C1 segment of cervical spinal cord (tissue), 14 donors: ENCODE measurements at regions not wholly inside any gene's neighbourhood (a gene's known extent, or its start where the extent isn't known, plus 50 kb on each side); places are given as distances from the start of the nearest gene placed in this dataset.

Experiments used
- DNase-seq, 14 donors: peaks; one replicate each; lab custom pipeline; 2025; lab: John Stamatoyannopoulos, UW

DNA sequence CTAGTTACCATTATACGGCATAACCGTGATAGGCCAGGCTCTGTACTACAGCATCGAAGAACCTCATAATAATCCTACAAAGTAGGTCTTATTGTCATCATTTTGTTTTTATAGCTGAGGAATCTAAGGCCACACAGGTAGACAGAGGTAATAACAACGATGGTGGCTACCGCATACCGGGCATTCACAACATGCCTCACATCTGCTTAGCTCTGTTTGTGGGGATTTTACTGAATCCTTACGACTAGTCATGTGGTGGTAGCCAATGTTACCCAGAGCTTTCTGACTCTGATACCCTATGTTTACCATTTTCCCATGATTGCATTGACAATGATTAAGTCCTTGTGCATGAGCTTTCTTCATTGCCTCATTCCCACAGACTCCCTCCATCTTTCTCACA lies 269.4 kb downstream of the TCF7L2 start:
- no peak for DNase-seq

DNA sequence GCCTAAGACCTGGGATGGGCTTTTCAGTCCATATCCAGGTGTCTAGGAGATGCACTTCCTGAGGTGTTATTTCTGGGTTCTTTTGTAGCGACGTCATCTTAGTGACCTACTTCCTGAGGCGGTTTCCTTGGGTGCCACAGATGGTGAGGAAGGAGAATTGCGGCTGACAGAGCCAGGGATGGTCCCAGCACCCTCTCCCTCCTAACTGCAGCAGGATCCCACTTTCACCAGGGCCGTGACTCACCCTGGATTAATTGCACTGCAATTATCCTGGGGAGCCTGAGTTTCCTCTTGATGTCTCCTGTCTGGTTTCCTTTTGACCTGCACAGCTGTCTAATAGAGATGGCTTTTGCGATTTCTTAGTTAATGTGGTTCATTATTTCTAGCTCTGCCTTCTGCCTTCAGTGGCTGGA lies 271.7 kb downstream of the TCF7L2 start:
- DNase-seq, result no peak

- no peak for DNase-seq
These were observed 272.2 kb downstream of the TCF7L2 start for GRCh38 chr10:113222207-113222606.

DNA sequence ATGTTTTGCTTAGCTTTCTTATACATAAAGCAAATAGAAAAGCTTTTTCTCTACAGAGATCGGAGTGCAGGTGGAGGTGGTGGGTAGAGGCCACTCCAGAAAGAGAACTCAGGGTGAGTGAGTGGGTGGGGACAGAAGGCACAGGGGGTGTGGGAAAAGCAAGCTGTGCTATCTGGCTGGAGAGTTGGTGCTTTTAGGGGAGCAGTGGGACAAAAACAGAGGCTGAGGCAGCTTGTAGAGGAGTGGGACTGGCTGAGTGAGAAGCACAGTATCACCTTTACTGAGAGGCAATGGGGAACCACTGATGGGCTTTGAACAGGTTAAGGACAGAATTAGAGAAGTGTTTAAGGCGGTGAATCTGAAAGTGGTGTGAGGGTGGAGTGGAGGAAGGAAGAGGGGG lies 275.3 kb downstream of the TCF7L2 start:
- no peak for DNase-seq

DNA sequence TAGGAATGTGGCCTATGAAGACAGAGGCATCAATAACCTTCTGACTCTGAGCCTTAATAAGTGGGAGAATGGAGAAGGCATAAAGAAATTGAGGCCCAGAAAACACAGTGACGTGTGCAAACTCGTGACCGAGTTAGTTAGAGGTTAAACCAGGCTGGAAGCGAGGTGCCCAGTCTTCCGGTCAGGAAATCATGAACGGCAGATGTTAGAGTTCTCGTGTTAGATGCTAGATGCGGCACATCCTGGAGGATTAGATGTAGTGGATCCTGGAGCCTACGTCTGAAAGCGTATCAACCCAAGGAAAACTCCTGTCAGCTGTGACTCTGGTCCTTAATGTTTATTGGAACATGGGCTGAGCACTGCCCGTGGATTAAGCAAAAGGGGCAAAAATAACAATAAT lies 275.9 kb downstream of the TCF7L2 start:
- DNase-seq, result no peak

DNA sequence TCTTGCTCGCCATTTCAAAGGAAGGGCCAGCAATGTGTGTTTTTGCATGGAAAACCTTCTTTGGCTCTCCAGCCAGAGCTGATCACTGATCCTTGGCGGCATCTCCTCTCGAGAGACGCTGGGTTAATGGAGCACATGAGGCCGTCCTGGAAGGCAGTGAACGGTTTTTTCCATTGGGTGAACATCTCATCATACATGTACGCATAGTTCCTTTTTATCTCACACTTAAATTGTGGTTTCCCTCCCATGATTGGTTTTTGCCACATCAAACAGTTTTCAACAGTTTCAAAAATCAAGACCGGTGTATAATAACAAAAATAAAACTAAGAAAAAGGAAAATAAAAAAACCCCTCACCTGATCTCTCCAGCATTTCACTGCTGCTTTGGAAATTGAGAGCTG lies 276.4 kb downstream of the TCF7L2 start:
- DNase-seq, result no peak

DNA sequence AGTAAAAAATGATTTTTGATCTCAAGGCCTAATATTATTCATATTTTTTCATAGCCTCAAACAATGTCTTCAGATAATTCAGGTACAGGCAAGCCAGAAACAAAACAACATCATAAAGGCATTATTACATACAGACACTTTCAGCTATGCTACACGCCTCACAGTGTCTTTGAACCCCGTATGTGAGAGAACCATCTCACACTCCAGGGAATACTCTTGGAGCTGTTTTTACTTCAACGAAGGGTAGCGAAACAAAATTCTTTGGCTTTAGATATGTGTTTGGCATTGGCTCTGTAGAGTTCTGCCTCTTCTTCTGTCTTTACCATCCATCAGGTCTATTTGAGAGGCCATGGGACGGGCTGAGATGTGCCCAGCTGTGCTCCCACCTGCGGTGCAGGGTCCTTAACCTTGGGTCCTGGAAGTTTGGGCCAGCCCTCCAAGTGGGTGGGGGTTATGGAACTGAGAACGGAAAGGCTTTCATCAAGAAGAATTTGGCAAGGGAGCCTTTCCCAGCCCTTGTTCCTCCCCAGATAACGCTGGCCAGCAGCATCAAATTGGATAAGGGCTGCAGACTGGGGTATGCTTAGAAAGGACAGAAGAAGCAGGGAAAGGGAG lies 276.9 kb downstream of the TCF7L2 start:
- DNase-seq, result no peak

- no peak for DNase-seq
These were observed 278.5 kb downstream of the TCF7L2 start for GRCh38 chr10:113228530-113228929.

DNA sequence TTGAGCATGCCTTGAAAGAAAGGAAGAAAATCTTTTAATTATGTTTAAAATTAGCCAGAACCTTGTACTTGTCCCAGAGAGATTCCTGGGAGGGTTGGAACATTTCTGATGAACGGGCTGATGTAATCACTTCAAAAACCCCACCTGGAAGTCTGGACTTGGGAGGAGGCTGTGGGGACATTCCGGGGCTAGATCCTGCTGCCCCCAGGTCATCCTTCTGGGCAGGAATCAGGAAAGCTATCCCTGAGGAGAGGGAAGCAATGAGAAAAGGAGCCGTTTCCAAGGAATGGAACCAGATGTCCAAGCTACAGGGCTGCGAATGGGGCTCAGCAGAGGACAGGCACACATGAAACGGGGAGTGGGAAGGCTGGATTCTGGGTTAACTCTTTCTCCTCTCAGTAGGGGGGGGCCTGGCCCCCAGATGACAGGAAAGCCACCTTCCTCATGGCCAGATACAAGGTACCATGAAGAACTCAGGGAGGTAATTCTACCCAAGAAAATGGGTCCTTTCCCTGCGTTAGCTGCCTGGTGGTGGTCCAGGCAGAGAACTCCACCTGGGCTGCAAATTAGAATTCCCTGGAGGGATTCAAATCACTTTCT lies 280.1 kb downstream of the TCF7L2 start:
- DNase-seq, result no peak

DNA sequence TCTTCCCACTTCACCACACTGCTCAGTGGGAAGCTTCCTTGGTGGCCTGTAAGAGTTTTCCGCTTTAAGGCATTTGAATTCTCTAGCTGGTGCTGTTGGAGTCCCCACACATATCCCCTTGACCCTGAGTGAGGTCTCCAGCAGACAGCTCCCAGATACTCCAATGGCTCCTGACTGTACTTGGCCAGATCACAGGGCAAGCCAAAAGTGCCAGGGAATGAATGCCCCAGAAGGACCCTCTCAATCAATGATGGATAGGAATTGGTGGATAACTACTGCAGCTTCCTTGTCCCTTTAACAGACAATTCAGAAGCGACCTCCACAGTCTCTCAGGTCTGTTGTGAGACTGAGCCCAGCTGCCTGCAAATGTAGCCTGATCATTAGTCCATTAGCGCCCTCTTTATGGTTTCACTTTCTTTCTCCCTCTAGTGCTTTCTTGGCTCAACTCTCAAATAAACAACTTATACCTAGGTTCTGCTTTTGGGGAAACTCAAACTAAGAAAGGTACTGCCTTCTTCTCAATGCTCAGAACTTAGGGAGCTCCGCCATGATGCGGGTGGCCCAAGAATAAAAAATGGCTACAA lies 283.0 kb downstream of the TCF7L2 start:
- no peak for DNase-seq

DNA sequence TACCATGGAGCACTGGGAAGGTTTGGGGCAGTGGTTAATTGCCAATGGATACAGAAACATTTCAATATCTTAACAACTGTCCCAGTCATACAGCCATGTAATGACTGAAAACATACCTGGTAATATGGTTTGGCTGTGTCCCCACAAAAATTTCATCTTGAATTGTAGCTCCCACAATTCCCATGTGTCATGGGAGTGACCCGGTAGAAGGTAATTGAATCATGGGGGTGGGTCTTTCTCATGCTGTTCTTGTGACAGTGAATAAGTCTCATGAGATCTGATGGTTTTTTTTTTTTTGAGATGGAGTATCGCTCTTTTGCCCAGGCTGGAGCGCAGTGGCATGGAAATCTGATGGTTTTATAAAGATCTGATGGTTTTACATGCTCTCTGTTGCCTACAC lies 284.4 kb downstream of the TCF7L2 start:
- DNase-seq, result no peak

- no peak for DNase-seq
These were observed 285.5 kb downstream of the TCF7L2 start for GRCh38 chr10:113235508-113235907.

DNA sequence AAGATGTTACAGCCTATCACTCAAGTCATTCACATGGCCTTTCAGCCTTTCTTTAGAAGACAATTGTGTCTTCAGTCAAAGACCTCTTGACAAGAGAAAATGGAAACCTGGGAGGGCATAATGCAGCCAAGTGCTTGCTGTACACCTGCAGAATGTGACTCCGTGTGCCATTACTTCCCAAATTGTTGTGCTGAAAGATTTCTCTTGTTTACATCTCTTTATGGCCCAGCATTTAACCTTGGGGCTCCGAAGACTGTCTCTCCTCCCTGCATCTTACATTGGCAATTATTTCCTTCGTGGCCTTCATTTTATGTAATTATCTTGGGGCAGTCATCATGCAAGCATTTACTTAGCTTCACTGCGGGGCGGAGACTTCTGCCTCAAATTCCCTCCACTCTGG lies 287.0 kb downstream of the TCF7L2 start:
- no peak for DNase-seq

DNA sequence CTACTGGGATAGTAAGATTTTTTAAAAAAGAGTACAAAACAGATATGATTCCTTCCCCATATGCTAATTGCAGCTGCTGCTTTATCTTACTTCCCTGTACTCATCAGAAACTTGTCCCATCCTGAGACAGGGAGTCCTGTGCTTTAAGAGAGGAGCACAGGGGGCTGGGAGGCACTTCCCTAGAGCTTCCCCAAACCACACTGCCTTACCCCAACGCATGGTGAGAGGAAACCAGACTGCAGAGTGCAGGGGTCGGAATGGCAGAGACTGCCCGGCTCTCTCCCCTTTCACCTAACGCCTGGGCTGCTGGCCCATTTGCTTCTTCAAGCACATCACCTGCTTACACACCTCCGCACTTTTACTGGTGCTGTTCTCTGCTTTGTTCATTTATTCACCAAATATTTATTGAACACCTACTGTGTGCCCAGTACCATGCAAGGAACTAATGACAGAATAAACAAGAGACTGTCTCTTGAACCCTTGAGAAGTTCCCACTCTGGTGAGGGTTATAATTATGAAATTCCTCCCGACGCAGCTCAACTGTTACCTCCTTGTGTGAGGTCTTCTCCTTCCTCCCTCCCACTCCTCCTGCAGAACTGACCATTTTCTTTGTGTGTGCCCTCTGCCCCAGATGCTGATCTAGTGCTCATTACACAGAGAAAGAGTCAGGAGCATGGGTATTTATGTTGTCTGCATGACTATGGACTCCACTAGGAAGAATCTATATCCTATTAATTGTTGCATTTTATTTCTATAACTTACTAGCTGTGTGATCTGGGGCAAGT lies 289.7 kb downstream of the TCF7L2 start:
- DNase-seq, result no peak

GRCh38 chr10:113240736-113241135 lies 290.7 kb downstream of the TCF7L2 start:
- no peak for DNase-seq

GRCh38 chr10:113241599-113242360 lies 291.7 kb downstream of the TCF7L2 start:
- DNase-seq, result no peak

GRCh38 chr10:113243311-113243710 lies 293.3 kb downstream of the TCF7L2 start:
- no peak for DNase-seq

- no peak for DNase-seq
These were observed 294.7 kb downstream of the TCF7L2 start for GRCh38 chr10:113244750-113245149.

- no peak for DNase-seq
These were observed 295.2 kb downstream of the TCF7L2 start for GRCh38 chr10:113245286-113245685.

DNA sequence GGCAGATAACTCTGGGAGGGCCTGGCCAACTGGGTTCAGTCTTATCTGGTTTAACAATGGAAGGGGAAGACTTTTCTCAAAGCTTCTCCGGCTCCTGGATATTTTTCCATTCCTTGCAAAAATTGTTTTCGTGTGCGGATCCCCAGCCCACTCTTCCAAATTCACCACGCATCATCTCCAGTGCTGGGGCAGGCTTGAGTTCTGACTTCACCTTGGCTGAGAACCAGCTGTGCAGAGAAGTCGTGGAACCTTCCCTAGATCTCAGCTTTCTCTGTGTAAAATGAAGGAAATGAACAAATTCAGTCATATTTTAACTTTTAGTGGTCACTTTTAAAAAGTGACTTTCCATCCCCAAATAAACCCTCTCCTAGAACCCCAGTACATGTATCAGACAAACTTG lies 297.0 kb downstream of the TCF7L2 start:
- DNase-seq, result no peak

GRCh38 chr10:113252650-113253618 lies 299.9 kb upstream of the HABP2 start:
- DNase-seq, result no peak
